ENCODE measurements at regions not wholly inside any gene's neighbourhood (a gene's known extent, or its start where the extent isn't known, plus 50 kb on each side); places are given as distances from the start of the nearest gene placed in this dataset.

DNA sequence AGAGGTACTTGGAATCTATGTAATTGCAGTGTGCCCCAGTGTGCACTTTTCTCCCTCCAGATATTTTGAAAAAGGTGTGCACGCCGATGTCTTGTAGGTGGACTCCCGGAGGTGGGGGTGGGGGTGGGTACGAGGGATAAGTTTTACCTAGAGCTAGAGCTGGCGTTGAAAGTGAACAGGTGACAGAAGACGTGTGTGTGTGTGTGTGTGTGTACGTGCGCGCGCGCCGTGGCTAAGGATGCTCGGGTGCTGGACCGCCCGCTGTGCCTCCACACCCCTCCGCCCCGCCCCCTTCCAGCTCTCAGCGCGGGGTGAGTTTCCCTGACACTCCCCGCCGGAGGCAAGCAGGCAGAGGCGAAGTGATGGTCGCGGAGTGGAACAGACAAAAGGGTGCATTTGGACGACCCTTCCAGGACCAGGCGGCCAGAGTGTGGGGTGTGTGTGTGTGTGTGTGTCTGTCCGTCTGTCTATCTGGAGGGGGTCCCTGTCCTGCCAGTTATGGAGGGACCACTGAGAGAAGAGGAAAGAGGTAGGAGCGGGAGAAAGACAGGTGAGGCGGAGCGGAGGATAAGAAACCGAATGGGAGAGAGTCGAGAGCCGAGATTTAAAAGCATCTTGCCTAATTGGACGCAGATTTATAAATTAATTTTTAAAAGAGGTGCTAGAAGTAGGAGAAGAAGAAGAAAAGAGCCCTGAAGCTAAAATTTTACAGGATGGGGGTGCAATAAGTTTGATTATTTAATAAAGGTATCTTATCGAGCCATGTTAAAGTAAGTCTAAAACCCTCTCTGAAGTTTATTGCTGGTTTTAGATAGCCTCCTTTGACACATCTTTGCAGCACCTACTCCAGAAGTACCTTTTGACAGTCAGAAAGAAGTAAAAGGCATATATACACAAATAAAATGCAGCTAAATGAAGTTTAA is 335.8 kb upstream of the THRB start (continued):
- TF ChIP-seq, protein P1, sequence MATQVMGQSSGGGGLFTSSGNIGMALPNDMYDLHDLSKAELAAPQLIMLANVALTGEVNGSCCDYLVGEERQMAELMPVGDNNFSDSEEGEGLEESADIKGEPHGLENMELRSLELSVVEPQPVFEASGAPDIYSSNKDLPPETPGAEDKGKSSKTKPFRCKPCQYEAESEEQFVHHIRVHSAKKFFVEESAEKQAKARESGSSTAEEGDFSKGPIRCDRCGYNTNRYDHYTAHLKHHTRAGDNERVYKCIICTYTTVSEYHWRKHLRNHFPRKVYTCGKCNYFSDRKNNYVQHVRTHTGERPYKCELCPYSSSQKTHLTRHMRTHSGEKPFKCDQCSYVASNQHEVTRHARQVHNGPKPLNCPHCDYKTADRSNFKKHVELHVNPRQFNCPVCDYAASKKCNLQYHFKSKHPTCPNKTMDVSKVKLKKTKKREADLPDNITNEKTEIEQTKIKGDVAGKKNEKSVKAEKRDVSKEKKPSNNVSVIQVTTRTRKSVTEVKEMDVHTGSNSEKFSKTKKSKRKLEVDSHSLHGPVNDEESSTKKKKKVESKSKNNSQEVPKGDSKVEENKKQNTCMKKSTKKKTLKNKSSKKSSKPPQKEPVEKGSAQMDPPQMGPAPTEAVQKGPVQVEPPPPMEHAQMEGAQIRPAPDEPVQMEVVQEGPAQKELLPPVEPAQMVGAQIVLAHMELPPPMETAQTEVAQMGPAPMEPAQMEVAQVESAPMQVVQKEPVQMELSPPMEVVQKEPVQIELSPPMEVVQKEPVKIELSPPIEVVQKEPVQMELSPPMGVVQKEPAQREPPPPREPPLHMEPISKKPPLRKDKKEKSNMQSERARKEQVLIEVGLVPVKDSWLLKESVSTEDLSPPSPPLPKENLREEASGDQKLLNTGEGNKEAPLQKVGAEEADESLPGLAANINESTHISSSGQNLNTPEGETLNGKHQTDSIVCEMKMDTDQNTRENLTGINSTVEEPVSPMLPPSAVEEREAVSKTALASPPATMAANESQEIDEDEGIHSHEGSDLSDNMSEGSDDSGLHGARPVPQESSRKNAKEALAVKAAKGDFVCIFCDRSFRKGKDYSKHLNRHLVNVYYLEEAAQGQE (tag by site-specific recombination; IDR thresholded peaks at IDR 0.05) = 0 out of 2 replicates have a peak, but pooled peaks have one; percentile 9
- TF ChIP-seq, protein P2, sequence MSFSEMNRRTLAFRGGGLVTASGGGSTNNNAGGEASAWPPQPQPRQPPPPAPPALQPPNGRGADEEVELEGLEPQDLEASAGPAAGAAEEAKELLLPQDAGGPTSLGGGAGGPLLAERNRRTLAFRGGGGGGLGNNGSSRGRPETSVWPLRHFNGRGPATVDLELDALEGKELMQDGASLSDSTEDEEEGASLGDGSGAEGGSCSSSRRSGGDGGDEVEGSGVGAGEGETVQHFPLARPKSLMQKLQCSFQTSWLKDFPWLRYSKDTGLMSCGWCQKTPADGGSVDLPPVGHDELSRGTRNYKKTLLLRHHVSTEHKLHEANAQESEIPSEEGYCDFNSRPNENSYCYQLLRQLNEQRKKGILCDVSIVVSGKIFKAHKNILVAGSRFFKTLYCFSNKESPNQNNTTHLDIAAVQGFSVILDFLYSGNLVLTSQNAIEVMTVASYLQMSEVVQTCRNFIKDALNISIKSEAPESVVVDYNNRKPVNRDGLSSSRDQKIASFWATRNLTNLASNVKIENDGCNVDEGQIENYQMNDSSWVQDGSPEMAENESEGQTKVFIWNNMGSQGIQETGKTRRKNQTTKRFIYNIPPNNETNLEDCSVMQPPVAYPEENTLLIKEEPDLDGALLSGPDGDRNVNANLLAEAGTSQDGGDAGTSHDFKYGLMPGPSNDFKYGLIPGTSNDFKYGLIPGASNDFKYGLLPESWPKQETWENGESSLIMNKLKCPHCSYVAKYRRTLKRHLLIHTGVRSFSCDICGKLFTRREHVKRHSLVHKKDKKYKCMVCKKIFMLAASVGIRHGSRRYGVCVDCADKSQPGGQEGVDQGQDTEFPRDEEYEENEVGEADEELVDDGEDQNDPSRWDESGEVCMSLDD (tag by site-specific recombination; IDR thresholded peaks at IDR 0.05) = peak; percentile 30; the same call in 1 of the 2 replicates
- TF ChIP-seq ZNF391 (tag by site-specific recombination; IDR thresholded peaks at IDR 0.05; ENCODE audit: borderline replicate concordance, low read depth) = peak; percentile 86; the same call in 1 of the 2 replicates
- TF ChIP-seq ZNF302 (tag by site-specific recombination; IDR thresholded peaks at IDR 0.05; ENCODE audit: low read depth) = no peak
- no peak for TF ChIP-seq YY2 (tag by site-specific recombination; IDR thresholded peaks at IDR 0.05)
- peak; percentile 92 for TF ChIP-seq PRDM1 (tag by site-specific recombination; IDR thresholded peaks at IDR 0.05)
- peak; percentile 70; the same call in 1 of the 2 replicates for TF ChIP-seq KLF8 (tag by site-specific recombination; IDR thresholded peaks at IDR 0.05)
- TF ChIP-seq ZNF2 (tag by site-specific recombination; IDR thresholded peaks at IDR 0.05) = 0 out of 2 replicates have a peak, but pooled peaks have one; percentile 50
- TF ChIP-seq ZNF544 (tag by site-specific recombination; IDR thresholded peaks at IDR 0.05) = no peak
- TF ChIP-seq KLF1 (tag by site-specific recombination; IDR thresholded peaks at IDR 0.05) = peak; percentile 68
- TF ChIP-seq, protein P3, sequence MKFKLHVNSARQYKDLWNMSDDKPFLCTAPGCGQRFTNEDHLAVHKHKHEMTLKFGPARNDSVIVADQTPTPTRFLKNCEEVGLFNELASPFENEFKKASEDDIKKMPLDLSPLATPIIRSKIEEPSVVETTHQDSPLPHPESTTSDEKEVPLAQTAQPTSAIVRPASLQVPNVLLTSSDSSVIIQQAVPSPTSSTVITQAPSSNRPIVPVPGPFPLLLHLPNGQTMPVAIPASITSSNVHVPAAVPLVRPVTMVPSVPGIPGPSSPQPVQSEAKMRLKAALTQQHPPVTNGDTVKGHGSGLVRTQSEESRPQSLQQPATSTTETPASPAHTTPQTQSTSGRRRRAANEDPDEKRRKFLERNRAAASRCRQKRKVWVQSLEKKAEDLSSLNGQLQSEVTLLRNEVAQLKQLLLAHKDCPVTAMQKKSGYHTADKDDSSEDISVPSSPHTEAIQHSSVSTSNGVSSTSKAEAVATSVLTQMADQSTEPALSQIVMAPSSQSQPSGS (tag by site-specific recombination; IDR thresholded peaks at IDR 0.05; ENCODE audit: low read depth) = no peak
- TF ChIP-seq, protein P4, sequence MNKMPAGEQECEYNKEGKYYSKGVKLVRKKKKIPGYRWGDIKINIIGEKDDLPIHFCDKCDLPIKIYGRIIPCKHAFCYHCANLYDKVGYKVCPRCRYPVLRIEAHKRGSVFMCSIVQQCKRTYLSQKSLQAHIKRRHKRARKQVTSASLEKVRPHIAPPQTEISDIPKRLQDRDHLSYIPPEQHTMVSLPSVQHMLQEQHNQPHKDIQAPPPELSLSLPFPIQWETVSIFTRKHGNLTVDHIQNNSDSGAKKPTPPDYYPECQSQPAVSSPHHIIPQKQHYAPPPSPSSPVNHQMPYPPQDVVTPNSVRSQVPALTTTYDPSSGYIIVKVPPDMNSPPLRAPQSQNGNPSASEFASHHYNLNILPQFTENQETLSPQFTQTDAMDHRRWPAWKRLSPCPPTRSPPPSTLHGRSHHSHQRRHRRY (tag by site-specific recombination; IDR thresholded peaks at IDR 0.05) = no peak
- peak; percentile 64 for TF ChIP-seq SP7 (tag by site-specific recombination; IDR thresholded peaks at IDR 0.05)
- TF ChIP-seq, protein P5, sequence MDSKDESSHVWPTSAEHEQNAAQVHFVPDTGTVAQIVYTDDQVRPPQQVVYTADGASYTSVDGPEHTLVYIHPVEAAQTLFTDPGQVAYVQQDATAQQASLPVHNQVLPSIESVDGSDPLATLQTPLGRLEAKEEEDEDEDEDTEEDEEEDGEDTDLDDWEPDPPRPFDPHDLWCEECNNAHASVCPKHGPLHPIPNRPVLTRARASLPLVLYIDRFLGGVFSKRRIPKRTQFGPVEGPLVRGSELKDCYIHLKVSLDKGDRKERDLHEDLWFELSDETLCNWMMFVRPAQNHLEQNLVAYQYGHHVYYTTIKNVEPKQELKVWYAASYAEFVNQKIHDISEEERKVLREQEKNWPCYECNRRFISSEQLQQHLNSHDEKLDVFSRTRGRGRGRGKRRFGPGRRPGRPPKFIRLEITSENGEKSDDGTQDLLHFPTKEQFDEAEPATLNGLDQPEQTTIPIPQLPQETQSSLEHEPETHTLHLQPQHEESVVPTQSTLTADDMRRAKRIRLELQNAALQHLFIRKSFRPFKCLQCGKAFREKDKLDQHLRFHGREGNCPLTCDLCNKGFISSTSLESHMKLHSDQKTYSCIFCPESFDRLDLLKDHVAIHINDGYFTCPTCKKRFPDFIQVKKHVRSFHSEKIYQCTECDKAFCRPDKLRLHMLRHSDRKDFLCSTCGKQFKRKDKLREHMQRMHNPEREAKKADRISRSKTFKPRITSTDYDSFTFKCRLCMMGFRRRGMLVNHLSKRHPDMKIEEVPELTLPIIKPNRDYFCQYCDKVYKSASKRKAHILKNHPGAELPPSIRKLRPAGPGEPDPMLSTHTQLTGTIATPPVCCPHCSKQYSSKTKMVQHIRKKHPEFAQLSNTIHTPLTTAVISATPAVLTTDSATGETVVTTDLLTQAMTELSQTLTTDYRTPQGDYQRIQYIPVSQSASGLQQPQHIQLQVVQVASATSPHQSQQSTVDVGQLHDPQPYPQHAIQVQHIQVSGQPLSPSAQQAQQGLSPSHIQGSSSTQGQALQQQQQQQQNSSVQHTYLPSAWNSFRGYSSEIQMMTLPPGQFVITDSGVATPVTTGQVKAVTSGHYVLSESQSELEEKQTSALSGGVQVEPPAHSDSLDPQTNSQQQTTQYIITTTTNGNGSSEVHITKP (tag by site-specific recombination; IDR thresholded peaks at IDR 0.05) = peak; percentile 42
- TF ChIP-seq, protein P6, sequence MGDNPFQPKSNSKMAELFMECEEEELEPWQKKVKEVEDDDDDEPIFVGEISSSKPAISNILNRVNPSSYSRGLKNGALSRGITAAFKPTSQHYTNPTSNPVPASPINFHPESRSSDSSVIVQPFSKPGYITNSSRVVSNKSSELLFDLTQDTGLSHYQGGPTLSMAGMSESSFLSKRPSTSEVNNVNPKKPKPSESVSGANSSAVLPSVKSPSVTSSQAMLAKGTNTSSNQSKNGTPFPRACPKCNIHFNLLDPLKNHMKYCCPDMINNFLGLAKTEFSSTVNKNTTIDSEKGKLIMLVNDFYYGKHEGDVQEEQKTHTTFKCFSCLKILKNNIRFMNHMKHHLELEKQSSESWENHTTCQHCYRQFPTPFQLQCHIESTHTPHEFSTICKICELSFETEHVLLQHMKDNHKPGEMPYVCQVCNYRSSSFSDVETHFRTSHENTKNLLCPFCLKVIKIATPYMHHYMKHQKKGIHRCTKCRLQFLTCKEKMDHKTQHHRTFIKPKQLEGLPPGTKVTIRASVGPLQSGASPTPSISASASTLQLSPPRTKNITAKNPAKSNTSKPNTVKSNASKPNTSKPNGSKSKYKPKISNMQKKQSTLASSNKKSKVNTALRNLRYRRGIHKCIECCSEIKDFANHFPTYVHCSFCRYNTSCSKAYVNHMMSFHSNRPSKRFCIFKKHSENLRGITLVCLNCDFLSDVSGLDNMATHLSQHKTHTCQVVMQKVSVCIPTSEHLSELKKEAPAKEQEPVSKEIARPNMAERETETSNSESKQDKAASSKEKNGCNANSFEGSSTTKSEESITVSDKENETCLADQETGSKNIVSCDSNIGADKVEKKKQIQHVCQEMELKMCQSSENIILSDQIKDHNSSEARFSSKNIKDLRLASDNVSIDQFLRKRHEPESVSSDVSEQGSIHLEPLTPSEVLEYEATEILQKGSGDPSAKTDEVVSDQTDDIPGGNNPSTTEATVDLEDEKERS (tag by site-specific recombination; IDR thresholded peaks at IDR 0.05) = no peak
- 0 out of 2 replicates have a peak, but pooled peaks have one; percentile 0 for TF ChIP-seq ZBTB48 (tag by site-specific recombination; IDR thresholded peaks at IDR 0.05)
- peak; percentile 44 for TF ChIP-seq ZEB2 (tag by site-specific recombination; IDR thresholded peaks at IDR 0.05)
- 0 out of 2 replicates have a peak, but pooled peaks have one; percentile 44 for TF ChIP-seq ZFP69B (tag by site-specific recombination; IDR thresholded peaks at IDR 0.05)
- TF ChIP-seq, protein P7, sequence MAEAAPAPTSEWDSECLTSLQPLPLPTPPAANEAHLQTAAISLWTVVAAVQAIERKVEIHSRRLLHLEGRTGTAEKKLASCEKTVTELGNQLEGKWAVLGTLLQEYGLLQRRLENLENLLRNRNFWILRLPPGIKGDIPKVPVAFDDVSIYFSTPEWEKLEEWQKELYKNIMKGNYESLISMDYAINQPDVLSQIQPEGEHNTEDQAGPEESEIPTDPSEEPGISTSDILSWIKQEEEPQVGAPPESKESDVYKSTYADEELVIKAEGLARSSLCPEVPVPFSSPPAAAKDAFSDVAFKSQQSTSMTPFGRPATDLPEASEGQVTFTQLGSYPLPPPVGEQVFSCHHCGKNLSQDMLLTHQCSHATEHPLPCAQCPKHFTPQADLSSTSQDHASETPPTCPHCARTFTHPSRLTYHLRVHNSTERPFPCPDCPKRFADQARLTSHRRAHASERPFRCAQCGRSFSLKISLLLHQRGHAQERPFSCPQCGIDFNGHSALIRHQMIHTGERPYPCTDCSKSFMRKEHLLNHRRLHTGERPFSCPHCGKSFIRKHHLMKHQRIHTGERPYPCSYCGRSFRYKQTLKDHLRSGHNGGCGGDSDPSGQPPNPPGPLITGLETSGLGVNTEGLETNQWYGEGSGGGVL (tag by site-specific recombination; IDR thresholded peaks at IDR 0.05) = peak; percentile 47

Data from HEK293 (cell line).